ENCODE measurements at regions not wholly inside any gene's neighbourhood (a gene's known extent, or its start where the extent isn't known, plus 50 kb on each side); places are given as distances from the start of the nearest gene placed in this dataset.

DNA sequence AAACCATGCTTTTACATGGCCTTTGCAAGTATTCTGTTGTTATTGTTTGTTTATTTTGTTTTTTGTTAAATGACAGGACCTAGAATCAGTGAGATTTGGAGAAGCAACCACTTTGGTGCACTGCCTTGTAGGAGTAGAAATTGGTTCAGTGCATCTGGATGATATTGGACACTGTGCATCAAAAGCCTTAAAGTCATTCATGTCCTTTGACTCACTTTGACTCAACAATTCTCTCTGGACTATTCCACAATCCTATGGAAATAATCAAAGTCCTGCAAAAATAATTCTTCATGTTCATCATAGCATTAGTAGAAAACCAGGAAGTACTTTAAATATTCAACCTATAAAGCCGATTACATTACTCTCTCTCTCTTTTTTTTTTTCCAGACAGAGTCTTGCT, 224.8 kb downstream of the ABHD5 start:
- in situ Hi-C loops (cut with MboI; ENCODE audit: low pct_unique_long_range_greater_than_20kb, low sequenced_read_pairs, unreplicated experiment) = no loop called here
- TF ChIP-seq, protein P1, sequence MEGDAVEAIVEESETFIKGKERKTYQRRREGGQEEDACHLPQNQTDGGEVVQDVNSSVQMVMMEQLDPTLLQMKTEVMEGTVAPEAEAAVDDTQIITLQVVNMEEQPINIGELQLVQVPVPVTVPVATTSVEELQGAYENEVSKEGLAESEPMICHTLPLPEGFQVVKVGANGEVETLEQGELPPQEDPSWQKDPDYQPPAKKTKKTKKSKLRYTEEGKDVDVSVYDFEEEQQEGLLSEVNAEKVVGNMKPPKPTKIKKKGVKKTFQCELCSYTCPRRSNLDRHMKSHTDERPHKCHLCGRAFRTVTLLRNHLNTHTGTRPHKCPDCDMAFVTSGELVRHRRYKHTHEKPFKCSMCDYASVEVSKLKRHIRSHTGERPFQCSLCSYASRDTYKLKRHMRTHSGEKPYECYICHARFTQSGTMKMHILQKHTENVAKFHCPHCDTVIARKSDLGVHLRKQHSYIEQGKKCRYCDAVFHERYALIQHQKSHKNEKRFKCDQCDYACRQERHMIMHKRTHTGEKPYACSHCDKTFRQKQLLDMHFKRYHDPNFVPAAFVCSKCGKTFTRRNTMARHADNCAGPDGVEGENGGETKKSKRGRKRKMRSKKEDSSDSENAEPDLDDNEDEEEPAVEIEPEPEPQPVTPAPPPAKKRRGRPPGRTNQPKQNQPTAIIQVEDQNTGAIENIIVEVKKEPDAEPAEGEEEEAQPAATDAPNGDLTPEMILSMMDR (IDR thresholded peaks at IDR 0.05; ENCODE audit: extremely low read depth, insufficient read depth, missing control alignments) = no peak
- no peak for DNase-seq (ENCODE audit: low spot score)

DNA sequence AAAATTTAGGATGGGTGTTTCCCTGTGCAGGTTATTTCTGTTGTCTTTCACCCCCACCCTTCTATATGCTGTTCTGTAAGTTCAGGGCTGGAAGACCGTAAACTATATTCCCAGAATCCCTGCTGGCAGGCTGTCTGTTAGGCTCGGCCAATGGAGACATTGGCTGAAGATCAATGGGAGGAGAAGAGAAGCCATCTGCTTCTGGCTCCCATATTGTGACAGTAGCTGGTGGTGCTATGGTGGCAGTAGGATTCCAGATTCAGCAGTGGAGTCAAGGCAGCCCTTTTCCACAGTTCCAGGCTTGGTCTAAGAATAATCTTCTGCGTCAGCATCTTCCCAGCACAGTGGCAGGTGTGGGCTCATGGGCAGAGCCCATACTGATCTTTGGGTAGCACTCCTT, 226.6 kb downstream of the ABHD5 start:
- DNase-seq (ENCODE audit: low spot score) = no peak
- in situ Hi-C loops (cut with MboI; ENCODE audit: low pct_unique_long_range_greater_than_20kb, low sequenced_read_pairs, unreplicated experiment) = no loop called here
- TF ChIP-seq, protein P1 (IDR thresholded peaks at IDR 0.05; ENCODE audit: extremely low read depth, insufficient read depth, missing control alignments) = no peak

DNA sequence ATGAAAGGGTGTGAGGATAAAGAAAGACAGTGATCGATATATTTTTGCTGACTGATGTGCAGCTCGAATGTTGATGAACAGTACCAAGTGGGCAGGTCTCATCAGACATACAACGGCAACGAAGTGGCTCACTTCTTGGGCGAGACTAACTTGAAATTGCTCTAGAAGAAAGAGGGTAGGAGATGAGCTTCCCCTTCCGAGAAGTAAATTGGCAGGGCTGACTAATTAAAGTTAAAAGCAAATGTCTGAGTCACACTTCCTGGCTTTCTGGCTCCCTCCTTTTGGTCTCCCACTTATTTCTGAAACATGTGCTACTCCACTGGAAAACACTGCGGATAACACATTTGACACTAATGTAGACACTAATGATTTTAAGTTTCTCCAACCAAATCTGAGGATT, 228.3 kb downstream of the ABHD5 start:
- in situ Hi-C loops (cut with MboI; ENCODE audit: low pct_unique_long_range_greater_than_20kb, low sequenced_read_pairs, unreplicated experiment) = no loop called here
- TF ChIP-seq, protein P1 (IDR thresholded peaks at IDR 0.05; ENCODE audit: extremely low read depth, insufficient read depth, missing control alignments) = no peak
- no peak for DNase-seq (ENCODE audit: low spot score)

DNA sequence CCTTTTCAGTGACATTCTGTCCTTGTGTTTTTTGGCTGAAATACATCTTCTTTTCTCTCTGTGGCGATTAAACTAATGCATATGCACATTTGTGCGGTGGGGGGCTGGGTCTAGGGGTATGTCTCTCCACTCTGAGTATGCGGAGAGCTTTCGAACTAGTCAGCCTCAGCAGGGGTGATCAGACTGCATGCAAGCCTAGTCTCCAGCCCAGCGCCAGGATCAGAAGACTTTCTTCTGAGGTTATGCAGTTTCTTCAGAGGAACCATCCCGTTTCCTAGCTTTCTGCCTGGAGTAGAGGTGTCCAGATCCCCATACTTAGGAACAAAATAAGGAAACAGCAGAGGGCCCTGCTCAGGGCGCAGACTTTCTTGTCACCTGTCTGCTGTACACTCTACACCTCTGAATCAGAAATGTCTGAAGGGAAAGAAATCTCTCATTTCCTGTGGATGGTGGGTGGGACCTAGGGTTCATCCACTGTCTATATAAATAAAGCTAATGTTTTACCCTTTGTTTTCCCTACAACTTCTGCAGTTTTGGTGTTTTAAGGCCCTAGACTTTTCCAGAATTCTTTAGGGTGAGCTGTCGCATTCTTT, 230.4 kb downstream of the ABHD5 start:
- TF ChIP-seq, protein P1 (IDR thresholded peaks at IDR 0.05; ENCODE audit: extremely low read depth, insufficient read depth, missing control alignments) = no peak
- DNase-seq (ENCODE audit: low spot score) = no peak
- in situ Hi-C loops (cut with MboI; ENCODE audit: low pct_unique_long_range_greater_than_20kb, low sequenced_read_pairs, unreplicated experiment) = no loop called here

DNA sequence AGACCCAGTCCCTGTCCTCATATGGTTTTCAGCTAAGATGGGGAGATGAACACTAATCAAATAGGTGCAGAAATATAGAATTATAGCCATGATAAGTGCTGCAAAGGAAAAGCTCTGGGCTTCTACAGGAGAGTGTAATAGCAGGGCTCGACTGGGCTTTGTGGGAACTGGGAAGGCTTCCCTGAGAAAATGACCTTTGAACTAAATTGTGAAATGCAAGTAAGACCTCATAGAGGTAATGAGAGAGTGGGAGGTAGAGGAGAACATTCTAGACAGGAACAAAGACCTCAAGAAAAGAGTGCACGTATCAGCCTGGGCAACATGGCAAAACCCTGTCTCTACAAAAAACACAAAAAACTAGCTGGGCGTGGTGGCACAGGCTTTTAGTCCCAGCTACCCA, 231.6 kb downstream of the ABHD5 start:
- no peak for DNase-seq (ENCODE audit: low spot score)
- in situ Hi-C loops (cut with MboI; ENCODE audit: low pct_unique_long_range_greater_than_20kb, low sequenced_read_pairs, unreplicated experiment) = no loop called here
- TF ChIP-seq, protein P1 (IDR thresholded peaks at IDR 0.05; ENCODE audit: extremely low read depth, insufficient read depth, missing control alignments) = no peak

DNA sequence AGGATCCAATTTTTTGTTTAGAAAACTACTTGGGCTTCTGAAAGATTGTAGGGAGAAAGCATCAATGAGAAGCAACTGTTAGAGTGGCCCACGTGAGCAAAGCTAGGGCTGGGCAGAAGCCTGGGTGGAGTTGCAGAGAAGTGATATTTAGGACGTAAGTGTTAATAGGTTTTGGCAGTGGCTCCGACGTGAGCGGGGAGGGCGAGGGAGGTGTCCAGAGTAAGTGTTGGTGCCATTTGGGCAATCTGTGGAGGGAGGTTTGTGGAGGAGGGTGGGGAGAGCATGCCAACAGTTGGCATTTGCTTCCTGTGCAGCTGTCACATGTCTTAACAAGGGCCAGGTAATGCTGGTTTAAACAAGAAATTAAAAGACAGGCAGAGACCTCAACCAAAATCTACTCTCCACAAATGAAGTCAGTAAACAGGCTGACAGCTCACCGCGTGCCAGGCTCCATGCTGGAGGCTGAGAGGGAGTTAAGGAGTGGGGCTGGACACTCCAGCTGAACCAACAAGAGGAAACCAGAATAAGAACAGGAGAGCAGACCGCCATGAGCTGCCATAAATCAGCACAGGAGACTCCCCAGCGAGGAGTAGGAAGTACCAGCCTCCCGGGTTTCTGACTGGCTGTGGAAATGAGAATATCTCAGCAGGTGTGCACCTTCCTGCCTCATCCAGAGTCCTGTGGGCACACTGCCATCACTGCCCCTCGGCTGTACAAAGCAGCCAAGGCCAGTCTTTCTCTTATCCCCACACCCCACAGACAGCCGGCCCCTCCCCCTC, 232.6 kb downstream of the ABHD5 start:
- TF ChIP-seq, protein P1 (IDR thresholded peaks at IDR 0.05; ENCODE audit: extremely low read depth, insufficient read depth, missing control alignments) = no peak
- in situ Hi-C loops (cut with MboI; ENCODE audit: low pct_unique_long_range_greater_than_20kb, low sequenced_read_pairs, unreplicated experiment) = no loop called here
- DNase-seq (ENCODE audit: low spot score) = no peak
